IPS-18c (cell line): ENCODE measurements at regions not wholly inside any gene's neighbourhood (a gene's known extent, or its start where the extent isn't known, plus 50 kb on each side); places are given as distances from the start of the nearest gene placed in this dataset.

Source experiments
- H3K4me3 ChIP-seq: 2 replicates; pipeline ENCODE4 v1.7.0; 2013; ENCODE audit warnings: low read depth, mild to moderate bottlenecking, low read length, moderate library complexity; ENCODE audit not compliant: insufficient read depth
- H3K9me3 ChIP-seq: one replicate; pipeline ENCODE4 v1.6.1; 2013; ENCODE audit warnings: mild to moderate bottlenecking, low read length, moderate library complexity; ENCODE audit not compliant: control insufficient read depth, insufficient read depth

- H3K9me3 ChIP-seq, result no peaks in the 10 kb centered on the region
Observed at GRCh38 chr16:72371307-72372086, 199.5 kb upstream of the PMFBP1 start.

DNA sequence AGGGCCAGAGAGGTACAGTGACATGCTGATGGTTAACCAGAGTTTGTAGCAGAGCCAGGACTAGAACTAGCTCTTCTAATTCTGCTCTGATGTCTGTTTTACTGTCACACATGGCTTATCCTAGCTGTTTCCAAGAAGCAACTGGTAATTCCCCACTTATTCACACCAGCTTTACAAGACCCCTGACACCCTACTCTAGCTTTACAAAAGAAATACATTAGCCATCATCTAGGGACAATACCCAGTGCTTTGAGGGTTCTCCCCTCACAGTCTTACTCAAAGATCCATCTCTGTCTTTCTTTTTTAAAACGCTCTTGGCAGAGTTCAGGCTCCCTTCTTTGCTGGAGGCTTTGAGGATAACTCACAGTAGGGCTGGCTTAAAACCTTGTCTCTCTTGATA is 197.3 kb upstream of the PMFBP1 start:
- Histone ChIP-seq H3K9me3 (no peaks in the 10 kb centered on the region), H3K4me3 (no peak overlapping the region)

More at GRCh38 chr16:72371307-72372086, 199.5 kb upstream of the PMFBP1 start:
- no peak overlapping the region for H3K4me3 ChIP-seq

GRCh38 chr16:72367851-72368250 is 195.9 kb upstream of the PMFBP1 start:
- no peak overlapping the region for H3K4me3 ChIP-seq
- no peaks in the 10 kb centered on the region for H3K9me3 ChIP-seq

DNA sequence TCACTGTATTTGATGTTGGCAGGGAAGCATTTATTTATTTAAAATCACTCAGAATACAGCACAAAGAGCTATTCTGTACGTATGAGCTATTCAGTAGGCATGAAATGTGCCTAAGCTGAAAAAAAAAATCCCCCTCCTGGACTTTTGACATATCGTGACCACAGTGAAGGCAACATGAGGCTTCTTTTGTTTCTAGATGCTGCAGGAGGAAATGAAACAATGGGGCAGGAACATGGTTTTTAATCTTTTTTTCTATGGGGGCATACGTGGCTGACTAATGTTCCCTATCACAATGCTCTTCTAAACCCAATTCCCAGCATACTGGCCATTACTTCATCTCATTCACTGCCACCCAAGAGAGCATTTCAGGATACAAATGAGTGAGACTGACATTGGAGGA is 191.0 kb upstream of the PMFBP1 start:
- Histone ChIP-seq H3K9me3 (no peaks in the 10 kb centered on the region), H3K4me3 (no peak overlapping the region)

DNA sequence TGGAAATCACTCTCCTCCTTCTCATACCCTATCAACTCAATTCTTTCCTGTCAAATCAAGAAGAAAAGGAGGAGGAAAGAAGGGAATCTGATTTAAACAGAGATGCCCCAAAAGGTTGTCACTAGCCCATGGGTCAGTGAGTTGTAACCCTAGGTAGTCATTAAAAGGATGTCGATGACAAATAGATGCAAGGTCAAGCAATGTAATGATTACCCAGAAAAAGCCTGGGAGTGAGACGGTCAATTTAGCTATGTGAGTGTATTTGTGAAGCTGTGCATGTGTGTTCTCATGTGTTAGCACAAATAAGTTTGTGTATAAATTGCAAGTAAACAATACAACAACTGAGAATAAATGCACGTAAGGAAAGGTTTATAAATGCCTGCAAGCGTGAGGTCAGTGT is 190.5 kb upstream of the PMFBP1 start:
- Histone ChIP-seq H3K4me3 (no peak overlapping the region), H3K9me3 (no peaks in the 10 kb centered on the region)

GRCh38 chr16:72357910-72358309 is 186.0 kb upstream of the PMFBP1 start:
- no peak overlapping the region for H3K4me3 ChIP-seq
- H3K9me3 ChIP-seq, result no peaks in the 10 kb centered on the region

DNA sequence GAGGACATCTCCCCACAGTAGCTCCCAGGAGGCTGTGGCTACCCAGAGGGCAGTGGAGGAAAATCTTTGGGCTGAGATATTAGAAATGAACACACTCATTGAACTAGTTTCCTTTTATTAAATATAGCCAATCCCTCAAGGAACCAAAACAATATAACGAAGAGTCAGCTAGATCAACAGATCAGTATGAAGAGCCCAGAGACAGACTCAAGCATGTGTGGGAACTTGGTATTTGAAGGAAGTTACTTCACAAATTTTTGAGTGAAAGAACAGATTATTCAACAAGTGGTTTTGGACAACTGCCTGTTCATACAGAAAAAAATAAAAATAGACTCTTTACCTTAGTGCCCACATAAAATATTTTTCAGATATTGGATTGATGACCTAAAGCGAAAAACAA is 183.6 kb upstream of the PMFBP1 start:
- Histone ChIP-seq H3K4me3 (no peak overlapping the region), H3K9me3 (no peaks in the 10 kb centered on the region)

GRCh38 chr16:72349719-72350118 is 177.8 kb upstream of the PMFBP1 start:
- H3K9me3 ChIP-seq, result no peaks in the 10 kb centered on the region
- no peak overlapping the region for H3K4me3 ChIP-seq

GRCh38 chr16:72332926-72333325 is 161.0 kb upstream of the PMFBP1 start:
- Histone ChIP-seq H3K9me3 (no peaks in the 10 kb centered on the region), H3K4me3 (no peak overlapping the region)

GRCh38 chr16:72324578-72324977 is 152.6 kb upstream of the PMFBP1 start:
- H3K4me3 ChIP-seq, result no peak overlapping the region
- H3K9me3 ChIP-seq, result peaks cover 7% of the 10 kb centered on the region

- Histone ChIP-seq H3K4me3 (no peak overlapping the region), H3K9me3 (peaks cover 11% of the 10 kb centered on the region)
Observed at GRCh38 chr16:72317446-72317845, 145.5 kb upstream of the PMFBP1 start.

GRCh38 chr16:72313903-72314302 is 141.9 kb upstream of the PMFBP1 start:
- Histone ChIP-seq H3K4me3 (no peak overlapping the region), H3K9me3 (no peaks in the 10 kb centered on the region)

DNA sequence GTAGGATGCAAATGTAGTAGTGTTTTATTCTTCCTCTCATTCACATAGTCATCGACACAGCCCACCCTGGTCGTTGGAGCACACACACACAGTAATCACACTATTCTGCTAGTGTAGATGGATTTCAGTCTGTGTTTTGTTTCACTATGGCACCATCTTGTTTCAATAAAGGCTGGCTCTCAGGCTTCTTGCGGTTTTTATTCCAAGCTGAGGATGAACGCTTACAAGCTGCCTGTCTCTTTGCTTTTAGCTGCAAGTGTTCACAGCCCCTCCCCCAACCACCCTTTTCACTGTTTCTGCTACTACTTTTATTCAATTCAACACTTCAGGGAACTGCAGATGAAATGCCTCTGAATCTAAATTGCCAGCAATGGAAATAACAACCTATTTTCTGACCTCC is 140.9 kb upstream of the PMFBP1 start:
- Histone ChIP-seq H3K9me3 (no peaks in the 10 kb centered on the region), H3K4me3 (no peak overlapping the region)

- no peaks in the 10 kb centered on the region for H3K9me3 ChIP-seq
- H3K4me3 ChIP-seq, result no peak overlapping the region
Observed at GRCh38 chr16:72311426-72311825, 139.5 kb upstream of the PMFBP1 start.

DNA sequence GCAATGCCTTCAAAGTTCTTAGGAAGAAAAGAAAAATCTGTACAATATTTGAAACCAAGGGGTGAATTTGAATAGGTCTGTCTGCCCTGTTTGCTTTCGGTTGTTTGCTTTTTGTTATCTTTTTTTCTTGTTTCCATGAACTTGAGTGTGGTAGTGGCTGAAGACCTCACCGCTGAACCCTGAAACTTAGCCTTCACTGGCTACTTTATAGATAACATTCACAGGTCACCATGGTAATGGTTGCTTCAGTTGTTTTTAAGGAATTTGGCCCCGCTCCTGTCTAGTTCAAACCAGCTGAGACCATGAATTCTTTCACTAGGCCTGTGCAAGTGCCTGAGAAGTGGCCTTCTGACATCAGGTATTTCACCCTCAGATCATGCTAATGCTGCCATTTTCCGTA is 137.0 kb upstream of the PMFBP1 start:
- Histone ChIP-seq H3K9me3 (no peaks in the 10 kb centered on the region), H3K4me3 (no peak overlapping the region)

GRCh38 chr16:72308396-72308795 is 136.4 kb upstream of the PMFBP1 start:
- H3K4me3 ChIP-seq, result no peak overlapping the region
- no peaks in the 10 kb centered on the region for H3K9me3 ChIP-seq

DNA sequence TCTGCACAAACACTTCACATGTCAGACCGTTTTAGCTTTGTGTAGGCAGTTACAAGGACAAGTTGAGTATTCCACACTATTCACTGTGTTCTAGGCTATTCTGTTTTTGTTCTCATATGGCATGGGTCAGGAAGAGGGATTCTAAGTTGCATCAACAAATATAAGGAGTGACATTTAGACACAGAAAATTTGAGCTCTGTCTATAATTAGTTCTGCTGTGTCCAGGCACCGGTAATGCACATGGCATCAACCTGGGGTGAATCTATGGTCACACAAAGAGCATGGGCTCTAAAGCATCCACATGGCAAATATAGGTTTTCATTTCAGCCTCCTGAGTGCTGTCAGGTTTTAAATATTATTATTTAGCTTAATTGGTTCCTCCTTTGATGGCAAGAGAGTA is 130.4 kb upstream of the PMFBP1 start:
- Histone ChIP-seq H3K9me3 (no peaks in the 10 kb centered on the region), H3K4me3 (no peak overlapping the region)

- H3K4me3 ChIP-seq, result no peak overlapping the region
- no peaks in the 10 kb centered on the region for H3K9me3 ChIP-seq
Observed at GRCh38 chr16:72301523-72302236, 129.7 kb upstream of the PMFBP1 start.
